Heart left ventricle (tissue), 16 donors: ENCODE measurements at regions not wholly inside any gene's neighbourhood (a gene's known extent, or its start where the extent isn't known, plus 50 kb on each side); places are given as distances from the start of the nearest gene placed in this dataset.

Source experiments
- ATAC-seq, 4 donors: fragments of 200-7000 bp; cut with Tn5 transposase; one replicate each; pipeline ENCODE4 v1.9.1; 2020 to 2022; ENCODE audit warnings: moderate library complexity in 4 of 4, mild to moderate bottlenecking in 3 of 4, moderate number of reproducible peaks in 1 of 4
- DNase-seq, 5 donors: peaks; one replicate each; pipeline ENCODE4 v3.0.0-alpha.2; 2020
- H3K27ac ChIP-seq, 12 donors: fragments of 200-600 bp; sonication (generic) in 4 of 12; one replicate each; pipeline versions ENCODE4 v1.5.0 to v1.8.0; 2016 to 2022; ENCODE audit warnings: mild to moderate bottlenecking in 2 of 12
- H3K27me3 ChIP-seq, 9 donors: fragments of 200-600 bp; sonication (generic) in 2 of 9; one replicate each; pipeline versions ENCODE4 v1.5.1 to v1.8.0; 2016 to 2022; ENCODE audit warnings: mild to moderate bottlenecking in 3 of 9
- H3K36me3 ChIP-seq, 9 donors: fragments of 200-600 bp; sonication (generic) in 2 of 9; one replicate each; pipeline versions ENCODE4 v1.5.0 to v1.8.0; 2018 to 2022; ENCODE audit warnings: mild to moderate bottlenecking in 2 of 9
- H3K4me1 ChIP-seq, 12 donors: fragments of 200-600 bp; sonication (generic) in 4 of 12; one replicate each; pipeline versions ENCODE4 v1.5.0 to v1.8.0; 2016 to 2022; ENCODE audit warnings: mild to moderate bottlenecking in 3 of 12
- H3K4me3 ChIP-seq, 12 donors: fragments of 200-600 bp; sonication (generic) in 4 of 12; one replicate each; pipeline versions ENCODE4 v1.5.0 to v1.8.0; 2017 to 2022; ENCODE audit warnings: mild to moderate bottlenecking in 9 of 12, moderate library complexity in 4 of 12
- H3K9me3 ChIP-seq, 12 donors: fragments of 200-600 bp; sonication (generic) in 4 of 12; one replicate each; pipeline versions ENCODE4 v1.5.0 to v1.8.0; 2016 to 2022; ENCODE audit warnings: mild to moderate bottlenecking in 1 of 12
- CTCF ChIP-seq, 12 donors: fragments of 200-600 bp; sonication (generic) in 4 of 12; IDR thresholded peaks; one replicate each; pipeline versions ENCODE4 v1.5.0 to v1.8.0; 2018 to 2022; ENCODE audit warnings: antibody characterized with exemption in 12 of 12, mild to moderate bottlenecking in 5 of 12
- POLR2A ChIP-seq, 2 donors: fragments of 450-650 bp; IDR thresholded peaks; one replicate each; pipeline ENCODE4 v1.6.1; 2017; ENCODE audit warnings: antibody characterized with exemption in 2 of 2, mild to moderate bottlenecking in 2 of 2, moderate library complexity in 2 of 2
- WGBS, 4 donors: extraction: QIAGEN DNeasy Blood & Tissue Kit in 2 of 4; methylation state at CpG; one replicate each; pipeline versions ENCODE4 v1.1.5 to v1.1.7; 2013 to 2018; 5-methylcytosine and 5-hydroxymethylcytosine counted together
- intact Hi-C, 10 donors: fragments of 100-400 bp; cut with DNase I; formaldehyde crosslinking; loops; one replicate each; pipeline versions ENCODE4 v1.11.1 to v1.14.2; 2022
- donor health status: ischemic (EF 13 %, LVEDD 7.1; RV severe dilation, severe dysfunction).
- donor health status: healthy with polysubstance abuse.
- donor health status: DM: no; HTN: yes; CAD: no.
- donor health status: DM: no; HTN: no; CAD: no.
- donor health status: ischemic (EF 25% LVEDD 6.9; RV normal size, moderate dysfunction).
- donor health status: ischemic (EF 25% LVEDD 5.7; RV mildly dilated, moderate dysfunction).
- donor health status: healthy.
- donor health status: DM: yes; HTN: yes; CAD: no.
- donor health status: ischemic (EF 35%, LVEDD 5.7; RV mildly dilated, moderate dysfunction).
- donor health status: nonischemic (EF 11% LVEDD 7.7; RV severe dilation, severe dysfunction).
- donor health status: DM: yes; HTN: yes; CAD: no.
- donor health status: PGD.
- donor health status: ischemic (EF 29% LVEDD 5.4; RV normal size, mild dysfunction).
- donor health status: nonischemic (EF 23%, LVEDD 6.1; RV moderate dilation, normal function).

GRCh38 chr2:220562375-220563140 is 935.1 kb downstream of the SLC4A3 start:
- no peaks in the 10 kb centered on the region for H3K9me3 ChIP-seq
- WGBS, 4 donors, result 89 to 92% (median 90%) methylated on average over 4 of the region's 4 CpGs
- H3K27ac ChIP-seq, result no peak overlapping the region
- no peak overlapping the region for H3K4me3 ChIP-seq
- ATAC-seq (no peak), DNase-seq (no peak)
- H3K36me3 ChIP-seq, result no peaks in the 10 kb centered on the region
- H3K4me1 ChIP-seq, result no peaks in the 10 kb centered on the region
- no peak for TF ChIP-seq CTCF (IDR thresholded peaks at IDR 0.05)
- no peak for TF ChIP-seq POLR2A (IDR thresholded peaks at IDR 0.05)
- no peaks in the 10 kb centered on the region for H3K27me3 ChIP-seq
- intact Hi-C loops, result no loop called here

GRCh38 chr2:220568296-220568695 is 940.9 kb downstream of the SLC4A3 start:
- no peaks in the 10 kb centered on the region for H3K36me3 ChIP-seq
- no peak overlapping the region for H3K27ac ChIP-seq
- DNase-seq (no peak), ATAC-seq (no peak)
- TF ChIP-seq POLR2A (IDR thresholded peaks at IDR 0.05) (no peak), CTCF (IDR thresholded peaks at IDR 0.05) (no peak)
- intact Hi-C loops, result no loop called here
- H3K9me3 ChIP-seq, result no peaks in the 10 kb centered on the region
- WGBS, 4 donors, result 75 to 83% (median 77%) methylated on average over 8 of the region's 8 CpGs
- H3K27me3 ChIP-seq, result no peaks in the 10 kb centered on the region
- no peaks in the 10 kb centered on the region for H3K4me1 ChIP-seq
- no peak overlapping the region for H3K4me3 ChIP-seq

GRCh38 chr2:220569112-220569897 is 941.9 kb downstream of the SLC4A3 start:
- no peak for TF ChIP-seq CTCF (IDR thresholded peaks at IDR 0.05)
- no peak for TF ChIP-seq POLR2A (IDR thresholded peaks at IDR 0.05)
- ATAC-seq, result no peak
- Histone ChIP-seq H3K4me1 (no peaks in the 10 kb centered on the region), H3K27ac (no peak overlapping the region), H3K4me3 (no peak overlapping the region), H3K27me3 (no peaks in the 10 kb centered on the region), H3K9me3 (no peaks in the 10 kb centered on the region), H3K36me3 (no peaks in the 10 kb centered on the region)
- DNase-seq, result no peak
- intact Hi-C loops, result no loop called here
- WGBS, 4 donors, result 79 to 82% (median 81%) methylated on average over 8 of the region's 8 CpGs

GRCh38 chr2:220572385-220572784 is 945.0 kb downstream of the SLC4A3 start:
- TF ChIP-seq CTCF (IDR thresholded peaks at IDR 0.05) (no peak), POLR2A (IDR thresholded peaks at IDR 0.05) (no peak)
- no peak for ATAC-seq

More at GRCh38 chr2:220572385-220572784, 945.0 kb downstream of the SLC4A3 start:
- no peak for DNase-seq
- no peaks in the 10 kb centered on the region for H3K36me3 ChIP-seq
- H3K27me3 ChIP-seq, result no peaks in the 10 kb centered on the region
- intact Hi-C loops, result no loop called here
- no peaks in the 10 kb centered on the region for H3K9me3 ChIP-seq
- H3K27ac ChIP-seq, result no peak overlapping the region
- H3K4me1 ChIP-seq, result no peaks in the 10 kb centered on the region
- no peak overlapping the region for H3K4me3 ChIP-seq
- 83 to 93% (median 87%) methylated on average over 4 of the region's 4 CpGs for WGBS, 4 donors
